SW480 (cell line): ENCODE measurements at regions not wholly inside any gene's neighbourhood (a gene's known extent, or its start where the extent isn't known, plus 50 kb on each side); places are given as distances from the start of the nearest gene placed in this dataset.
"Not testable (repeated sequence)": the region's sequence is repeated elsewhere in the genome, so short reads cannot be mapped to it uniquely, and the experiment has no call there.

Experiments
- DNase-seq: peaks from one replicate; pipeline ENCODE4 v3.0.0-alpha.2; 2016; ENCODE audit warnings: low spot score

- DNase-seq: no peak
Observed at GRCh38 chr3:20822251-20822650, 636.2 kb upstream of the SGO1 start.

- not testable (repeated sequence) for DNase-seq
Observed at GRCh38 chr3:20820872-20821271, 634.9 kb upstream of the SGO1 start.

- no peak for DNase-seq
Observed at GRCh38 chr3:20811631-20812030, 625.6 kb upstream of the SGO1 start.

- DNase-seq: no peak
Observed at GRCh38 chr3:20811006-20811405, 625.0 kb upstream of the SGO1 start.

GRCh38 chr3:20810555-20810954 is 624.5 kb upstream of the SGO1 start:
- no peak for DNase-seq

GRCh38 chr3:20809356-20809755 is 623.4 kb upstream of the SGO1 start:
- DNase-seq: no peak

GRCh38 chr3:20808864-20809263 is 622.9 kb upstream of the SGO1 start:
- no peak for DNase-seq

GRCh38 chr3:20798666-20799065 is 612.7 kb upstream of the SGO1 start:
- no peak for DNase-seq

- DNase-seq: no peak
Observed at GRCh38 chr3:20787005-20787404, 601.0 kb upstream of the SGO1 start.

- DNase-seq: no peak
Observed at GRCh38 chr3:20776692-20777091, 590.7 kb upstream of the SGO1 start.

GRCh38 chr3:20776286-20776685 is 590.3 kb upstream of the SGO1 start:
- DNase-seq: no peak

- DNase-seq: no peak
Observed at GRCh38 chr3:20773320-20773984, 587.4 kb upstream of the SGO1 start.

- no peak for DNase-seq
Observed at GRCh38 chr3:20772869-20773268, 586.9 kb upstream of the SGO1 start.

- DNase-seq: no peak
Observed at GRCh38 chr3:20769430-20769829, 583.4 kb upstream of the SGO1 start.

GRCh38 chr3:20760981-20761380 is 575.0 kb upstream of the SGO1 start:
- DNase-seq: no peak

GRCh38 chr3:20752416-20752815 is 566.4 kb upstream of the SGO1 start:
- DNase-seq: no peak

- DNase-seq: no peak
Observed at GRCh38 chr3:20751296-20751695, 565.3 kb upstream of the SGO1 start.

- no peak for DNase-seq
Observed at GRCh38 chr3:20747741-20748140, 561.7 kb upstream of the SGO1 start.

GRCh38 chr3:20743553-20744321 is 557.7 kb upstream of the SGO1 start:
- DNase-seq: no peak

- no peak for DNase-seq
Observed at GRCh38 chr3:20742903-20743552, 557.0 kb upstream of the SGO1 start.

GRCh38 chr3:20741381-20741780 is 555.4 kb upstream of the SGO1 start:
- DNase-seq: no peak

GRCh38 chr3:20739814-20740213 is 553.8 kb upstream of the SGO1 start:
- DNase-seq: no peak

- no peak for DNase-seq
Observed at GRCh38 chr3:20736287-20736852, 550.4 kb upstream of the SGO1 start.
